22Rv1 (cell line): ENCODE measurements at regions not wholly inside any gene's neighbourhood (a gene's known extent, or its start where the extent isn't known, plus 50 kb on each side); places are given as distances from the start of the nearest gene placed in this dataset.

Experiments used
- CTCF ChIP-seq: fragments of 450-650 bp; IDR thresholded peaks from 2 replicates; pipeline ENCODE4 v1.5.1; 2017; ENCODE audit warnings: mild to moderate bottlenecking
- ZFX ChIP-seq: fragments of 450-650 bp; IDR thresholded peaks from 2 replicates; pipeline ENCODE4 v1.6.1; 2017; ENCODE audit warnings: antibody characterized with exemption, borderline replicate concordance

DNA sequence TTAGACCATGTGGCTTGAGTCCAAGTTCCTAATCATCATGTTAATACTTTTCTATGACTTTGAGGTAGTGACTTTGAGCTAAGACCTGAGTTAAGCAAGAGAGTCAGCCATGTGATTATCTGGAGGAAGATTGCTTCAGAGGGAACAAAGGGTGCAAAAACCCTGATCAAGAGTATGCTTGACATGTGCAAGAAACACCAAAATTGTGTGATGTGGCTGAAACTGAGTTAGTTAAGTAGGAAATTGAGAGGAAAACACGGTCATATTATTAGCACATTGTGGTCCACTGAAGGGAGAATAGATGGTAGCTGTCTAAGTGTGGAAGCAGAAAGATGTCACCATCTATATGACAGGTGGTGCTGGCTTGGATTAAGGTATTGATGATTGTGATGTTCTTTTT, 130.4 kb upstream of the MON1B start:
- no peak for TF ChIP-seq ZFX
- no peak for TF ChIP-seq CTCF
